ENCODE measurements at regions not wholly inside any gene's neighbourhood (a gene's known extent, or its start where the extent isn't known, plus 50 kb on each side); places are given as distances from the start of the nearest gene placed in this dataset.

- DNase-seq, result no peak
Measured at GRCh38 chr2:118658596-118659198, 188.8 kb downstream of the EN1 start.

- no peak for DNase-seq
Measured at GRCh38 chr2:118657466-118657865, 190.0 kb downstream of the EN1 start.

- no peak for DNase-seq
Measured at GRCh38 chr2:118654945-118655344, 192.5 kb downstream of the EN1 start.

GRCh38 chr2:118650327-118650726 lies 197.1 kb downstream of the EN1 start:
- DNase-seq, result no peak

GRCh38 chr2:118645876-118646275 lies 201.6 kb downstream of the EN1 start:
- no peak for DNase-seq

- no peak for DNase-seq
Measured at GRCh38 chr2:118644190-118644589, 203.3 kb downstream of the EN1 start.

- DNase-seq, result no peak
Measured at GRCh38 chr2:118643294-118643693, 204.2 kb downstream of the EN1 start.

GRCh38 chr2:118642501-118642900 lies 204.9 kb downstream of the EN1 start:
- no peak for DNase-seq

- DNase-seq, result no peak
Measured at GRCh38 chr2:118641711-118642110, 205.7 kb downstream of the EN1 start.

GRCh38 chr2:118639371-118639770 lies 208.1 kb downstream of the EN1 start:
- no peak for DNase-seq

GRCh38 chr2:118638453-118638852 lies 209.0 kb downstream of the EN1 start:
- no peak for DNase-seq

- DNase-seq, result no peak
Measured at GRCh38 chr2:118635891-118636290, 211.6 kb downstream of the EN1 start.

GRCh38 chr2:118634876-118635275 lies 212.6 kb downstream of the EN1 start:
- no peak for DNase-seq

GRCh38 chr2:118633371-118634018 lies 214.0 kb downstream of the EN1 start:
- no peak for DNase-seq

GRCh38 chr2:118632921-118633320 lies 214.5 kb downstream of the EN1 start:
- no peak for DNase-seq

- no peak for DNase-seq
Measured at GRCh38 chr2:118627156-118627555, 220.3 kb downstream of the EN1 start.

GRCh38 chr2:118622913-118623312 lies 224.5 kb downstream of the EN1 start:
- DNase-seq, result no peak

GRCh38 chr2:118622108-118622507 lies 225.3 kb downstream of the EN1 start:
- DNase-seq, result no peak

- DNase-seq, result no peak
Measured at GRCh38 chr2:118618279-118618678, 229.2 kb downstream of the EN1 start.

- no peak for DNase-seq
Measured at GRCh38 chr2:118616432-118616831, 231.0 kb downstream of the EN1 start.

GRCh38 chr2:118614841-118615271 lies 232.6 kb downstream of the EN1 start:
- DNase-seq, result no peak

- DNase-seq, result no peak
Measured at GRCh38 chr2:118613737-118614136, 233.7 kb downstream of the EN1 start.

- DNase-seq, result no peak
Measured at GRCh38 chr2:118611691-118612090, 235.8 kb downstream of the EN1 start.

GRCh38 chr2:118609138-118609537 lies 238.3 kb downstream of the EN1 start:
- no peak for DNase-seq

- no peak for DNase-seq
Measured at GRCh38 chr2:118607641-118608040, 239.8 kb downstream of the EN1 start.

Data from CD4-positive, alpha-beta T cell treated with Interferon alpha-2 for 1 hour (primary cell).